ENCODE measurements at regions not wholly inside any gene's neighbourhood (a gene's known extent, or its start where the extent isn't known, plus 50 kb on each side); places are given as distances from the start of the nearest gene placed in this dataset.
"Not testable (repeated sequence)": the region's sequence is repeated elsewhere in the genome, so short reads cannot be mapped to it uniquely, and the experiment has no call there.

- in situ Hi-C loops (cut with HindIII; ENCODE audit: low pct_ligation_motif_present, low pct_unique_long_range_greater_than_20kb, low sequenced_read_pairs); DNase-seq: not testable (repeated sequence)
These were observed 55.5 kb upstream of the XPO1 start for GRCh38 chr2:61593648-61594047.

DNA sequence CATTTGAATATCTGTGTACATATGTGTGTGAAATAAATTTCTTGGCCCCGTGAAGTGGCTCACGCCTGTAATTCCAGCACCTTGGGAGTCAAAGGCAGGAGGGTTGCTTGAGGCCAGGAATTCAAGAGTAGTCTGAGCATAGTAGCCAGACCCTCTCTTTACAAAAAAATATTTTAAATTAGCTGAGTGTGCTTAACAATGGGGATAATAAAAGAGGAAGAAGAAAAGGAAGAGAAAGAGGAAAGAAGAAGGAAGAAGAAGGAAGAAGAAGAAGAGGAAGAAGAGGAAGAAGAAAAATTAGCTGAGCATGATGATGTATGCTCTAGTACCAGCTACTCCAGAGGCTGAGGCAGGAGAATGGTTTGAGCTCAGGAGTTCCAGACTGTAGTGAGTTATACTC is 52.1 kb upstream of the XPO1 start:
- DNase-seq, result no peak
- in situ Hi-C loops (cut with HindIII; ENCODE audit: low pct_ligation_motif_present, low pct_unique_long_range_greater_than_20kb, low sequenced_read_pairs), result no loop called here

DNA sequence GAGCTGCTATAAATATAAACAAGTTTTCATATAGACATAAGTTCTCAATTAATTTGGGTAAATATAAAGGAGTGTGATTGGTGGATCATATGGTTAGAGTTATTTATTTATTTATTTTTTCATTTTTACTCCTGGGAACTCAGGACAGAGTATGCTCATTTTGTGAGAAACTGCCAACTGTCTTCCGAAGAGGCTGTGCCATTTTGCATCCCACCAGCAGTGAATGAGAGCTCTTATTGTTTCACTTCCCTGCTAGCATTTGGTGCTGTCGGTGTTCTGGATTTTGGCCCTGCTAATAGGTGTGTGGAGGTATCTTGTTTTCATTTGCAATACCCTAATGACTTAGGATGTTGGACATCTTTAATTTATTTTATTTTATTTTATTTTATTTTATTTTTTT is 50.4 kb upstream of the XPO1 start:
- in situ Hi-C loops (cut with HindIII; ENCODE audit: low pct_ligation_motif_present, low pct_unique_long_range_greater_than_20kb, low sequenced_read_pairs), result no loop called here

More for the DNA sequence above, 50.4 kb upstream of the XPO1 start:
- no peak for DNase-seq
